Dermis microvascular lymphatic vessel endothelial cell (primary cell): ENCODE measurements at regions not wholly inside any gene's neighbourhood (a gene's known extent, or its start where the extent isn't known, plus 50 kb on each side); places are given as distances from the start of the nearest gene placed in this dataset.
A peak's percentile ranks its signal among the peaks of the same experiment; 100 is the strongest.
"Not testable (repeated sequence)": the region's sequence is repeated elsewhere in the genome, so short reads cannot be mapped to it uniquely, and the experiment has no call there.

Experiments used
- DNase-seq, 2 donors: peaks; one replicate each; pipeline versions ENCODE4 v3.0.0 to v3.0.0-alpha.2; 2010; ENCODE audit warnings: low read depth in 2 of 2

DNA sequence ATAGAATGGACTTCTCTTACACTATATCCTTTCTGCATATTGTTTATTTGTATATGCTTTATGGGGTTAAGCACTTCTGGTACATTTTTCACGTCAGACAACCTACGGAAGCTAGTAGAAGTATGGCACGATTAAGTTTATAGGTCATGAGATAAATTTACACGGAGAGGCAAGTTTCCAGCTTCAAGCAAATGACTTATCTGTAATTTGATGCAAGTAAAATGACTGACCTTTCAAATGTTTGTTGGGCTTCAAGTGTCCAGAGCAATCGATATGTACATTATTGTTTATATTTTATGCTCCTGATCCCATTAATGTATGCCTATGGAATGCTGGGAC is 97.5 kb upstream of the EFEMP1 start:
- DNase-seq, result no peak

DNA sequence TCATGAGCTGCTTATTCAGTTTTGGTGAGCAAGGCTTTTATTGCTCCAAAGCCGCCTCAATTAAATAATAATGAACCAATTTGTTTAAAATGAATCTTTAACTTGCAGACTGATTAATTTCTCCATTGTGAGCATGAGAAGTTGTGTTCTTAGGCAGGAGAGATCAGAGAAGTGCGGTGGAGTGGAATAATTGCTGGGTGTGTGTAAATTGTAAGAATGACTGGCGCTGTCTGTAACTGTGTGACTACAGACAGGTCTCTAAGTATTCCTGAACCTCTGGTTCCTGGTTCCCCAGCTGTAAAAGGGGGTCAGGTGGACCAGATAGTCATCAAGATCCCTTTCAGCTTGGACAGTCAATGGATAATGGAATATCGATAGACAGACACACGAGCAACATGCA is 98.0 kb upstream of the EFEMP1 start:
- DNase-seq, result no peak

DNA sequence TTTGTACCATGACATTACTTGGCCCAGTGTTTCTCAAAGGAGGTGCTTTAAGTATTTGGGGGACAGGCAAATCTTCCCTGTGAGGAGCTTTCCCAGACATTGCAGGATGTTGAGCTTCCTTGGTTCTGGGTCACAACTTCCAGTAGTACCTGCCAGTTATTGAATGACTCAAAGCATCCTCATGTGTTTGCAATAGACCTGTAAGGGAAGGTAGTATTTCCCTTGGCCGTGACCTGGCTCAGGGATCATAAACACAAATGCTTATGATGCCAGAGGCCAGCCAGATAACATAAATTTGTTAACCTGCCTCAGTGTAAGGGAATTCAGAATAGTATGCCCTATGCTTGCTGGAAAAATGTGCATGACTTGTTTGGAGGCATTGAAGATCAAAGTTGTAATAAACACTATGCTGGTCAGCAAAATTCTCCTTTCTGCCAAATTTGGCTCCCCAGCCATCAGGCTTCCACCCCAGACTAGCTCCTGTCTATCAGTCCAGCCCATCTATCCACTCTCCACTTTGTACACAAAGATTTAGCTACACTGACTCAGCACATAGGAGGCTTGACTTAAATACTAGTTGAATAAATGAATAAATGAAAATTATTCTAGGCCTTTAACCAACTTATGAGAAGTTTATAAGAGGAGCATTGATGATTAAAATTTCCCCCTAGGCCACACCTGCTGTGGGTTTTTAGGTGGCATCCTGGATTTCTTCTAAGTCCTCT is 102.0 kb upstream of the EFEMP1 start:
- peak in 1 of 2 donors; percentile 54 for DNase-seq

- no peak for DNase-seq
Observed at GRCh38 chr2:56026828-56027227, 103.2 kb upstream of the EFEMP1 start.

DNA sequence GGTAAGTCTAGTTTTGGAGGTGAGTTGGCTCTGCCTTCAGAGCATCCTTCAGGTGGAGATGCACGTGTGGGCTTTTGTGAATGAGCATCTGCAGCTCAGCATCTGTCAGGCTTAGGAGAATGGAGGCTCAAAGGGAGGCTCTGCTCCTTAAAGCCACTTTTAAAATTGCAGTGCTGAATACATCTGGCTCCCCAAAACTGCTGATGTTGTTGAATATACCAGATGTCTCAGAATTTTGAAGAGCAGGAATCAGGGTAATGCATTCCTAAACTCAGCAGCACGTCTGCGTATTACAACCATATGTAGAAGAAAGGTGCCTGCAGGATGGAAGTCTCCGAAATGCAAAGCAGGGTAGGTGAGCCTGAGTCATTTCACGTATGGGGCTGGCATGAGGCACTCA is 106.5 kb upstream of the EFEMP1 start:
- DNase-seq, result no peak

DNA sequence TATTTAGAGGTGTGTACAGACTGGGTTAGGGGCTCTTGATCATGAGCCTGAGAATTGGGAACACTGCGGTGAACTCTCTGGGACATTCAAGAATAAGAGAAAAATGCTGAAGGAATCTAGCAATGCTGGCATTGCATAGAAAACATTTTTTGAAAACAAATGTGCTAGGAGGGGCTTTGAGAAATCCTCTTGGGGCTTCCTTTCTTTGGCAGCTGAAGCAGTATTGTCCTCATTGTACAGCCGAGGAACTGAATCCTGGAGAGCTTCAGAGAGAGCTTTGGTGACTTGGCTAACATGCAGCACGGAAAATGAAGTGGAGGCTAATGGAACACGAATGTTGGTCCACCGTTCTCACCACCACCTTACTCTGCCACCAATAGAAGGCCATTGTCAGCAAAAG is 107.3 kb upstream of the EFEMP1 start:
- DNase-seq, result no peak

GRCh38 chr2:56034258-56034657 is 110.7 kb upstream of the EFEMP1 start:
- no peak for DNase-seq

DNA sequence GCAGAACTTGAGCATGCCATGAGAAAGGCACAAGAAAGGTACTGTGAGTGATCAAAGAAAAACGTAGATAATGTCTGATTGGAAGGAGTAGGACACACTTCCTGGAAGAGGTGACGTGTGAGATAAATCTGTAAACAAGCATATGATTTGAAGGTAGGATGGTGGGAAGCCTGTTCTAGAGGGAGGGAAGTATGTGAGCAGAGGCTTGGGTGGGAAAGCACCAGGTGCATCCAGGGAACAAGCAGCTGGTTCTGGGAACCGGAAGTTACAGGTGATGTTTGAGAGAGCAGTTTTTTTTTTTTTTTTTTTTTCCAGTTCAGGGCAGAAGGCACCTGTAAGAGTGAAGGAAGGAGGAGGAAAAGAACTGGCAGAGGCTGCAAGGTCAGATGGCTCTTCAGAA is 116.6 kb upstream of the EFEMP1 start:
- DNase-seq, result no peak

- no peak for DNase-seq
Observed at GRCh38 chr2:56040834-56041233, 117.3 kb upstream of the EFEMP1 start.

DNA sequence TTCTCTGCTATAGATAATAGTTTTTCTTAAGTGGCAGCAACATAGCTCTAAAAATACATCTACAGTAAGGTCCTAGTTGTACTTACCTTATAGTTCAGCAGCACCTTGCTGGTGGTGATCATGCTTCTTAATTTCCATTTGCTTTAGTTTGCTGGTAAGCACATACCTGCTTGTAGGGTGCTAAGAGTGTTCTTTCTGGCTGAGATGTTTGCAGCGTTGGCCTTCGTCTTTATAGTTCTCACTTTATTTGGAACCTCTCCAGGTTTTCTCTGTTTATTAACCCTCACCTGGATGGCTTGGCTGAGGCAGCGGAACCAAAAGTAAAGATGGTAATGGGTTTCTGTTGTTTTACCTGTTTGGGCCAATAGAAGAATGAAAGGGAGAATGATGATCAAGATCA is 123.6 kb upstream of the EFEMP1 start:
- no peak for DNase-seq

DNA sequence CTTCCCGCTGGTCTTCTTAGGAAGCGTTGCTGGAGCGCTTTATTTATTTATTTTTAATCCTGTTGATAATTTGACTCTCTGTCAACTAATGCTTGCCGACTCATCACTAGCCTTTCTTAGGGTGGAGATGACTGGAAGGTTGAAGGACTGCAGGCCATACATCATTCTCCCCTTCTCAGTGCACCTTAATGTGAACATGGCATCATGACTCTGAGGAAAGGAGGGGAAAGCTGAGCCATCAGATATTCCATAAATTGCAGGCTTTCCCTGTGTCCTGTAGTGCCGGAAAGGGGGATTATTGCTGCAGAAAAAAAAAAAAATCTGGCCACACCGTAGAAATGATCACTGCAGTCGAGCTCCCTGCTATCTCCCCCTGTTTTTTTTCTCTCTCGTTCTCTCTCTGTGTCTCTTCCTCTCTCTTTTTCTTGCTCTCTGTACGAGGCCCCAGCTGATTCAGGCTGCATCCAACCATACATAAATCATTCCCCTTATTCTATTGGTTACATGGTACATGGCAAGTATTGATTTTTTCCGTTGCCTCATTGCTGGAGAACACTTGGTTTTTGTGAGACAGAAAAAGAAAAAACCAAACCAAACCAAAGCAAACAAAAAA is 125.8 kb upstream of the EFEMP1 start:
- no peak for DNase-seq

- DNase-seq, result no peak
Observed at GRCh38 chr2:56053679-56054078, 130.1 kb upstream of the EFEMP1 start.

DNA sequence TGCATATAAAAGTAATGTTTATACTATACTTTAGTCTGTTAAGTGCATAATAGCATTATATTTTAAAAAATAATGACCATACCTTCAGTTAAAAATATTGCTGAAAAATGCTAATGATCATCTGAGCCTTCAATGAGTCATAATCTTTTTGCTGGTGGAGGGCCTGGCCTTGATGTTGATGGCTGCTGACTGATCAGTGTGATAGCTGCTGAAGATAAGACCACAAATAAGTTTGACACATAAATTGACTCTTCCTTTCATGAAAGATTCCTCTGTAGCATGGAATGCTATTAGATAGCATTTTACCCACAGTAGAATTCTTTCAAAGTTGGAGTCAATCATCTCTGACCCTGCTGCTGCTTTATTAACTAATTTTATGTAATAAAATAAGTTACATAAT is 128.4 kb upstream of the CCDC85A start:
- no peak for DNase-seq

GRCh38 chr2:56061327-56061726 is 122.5 kb upstream of the CCDC85A start:
- DNase-seq, result not testable (repeated sequence)

DNA sequence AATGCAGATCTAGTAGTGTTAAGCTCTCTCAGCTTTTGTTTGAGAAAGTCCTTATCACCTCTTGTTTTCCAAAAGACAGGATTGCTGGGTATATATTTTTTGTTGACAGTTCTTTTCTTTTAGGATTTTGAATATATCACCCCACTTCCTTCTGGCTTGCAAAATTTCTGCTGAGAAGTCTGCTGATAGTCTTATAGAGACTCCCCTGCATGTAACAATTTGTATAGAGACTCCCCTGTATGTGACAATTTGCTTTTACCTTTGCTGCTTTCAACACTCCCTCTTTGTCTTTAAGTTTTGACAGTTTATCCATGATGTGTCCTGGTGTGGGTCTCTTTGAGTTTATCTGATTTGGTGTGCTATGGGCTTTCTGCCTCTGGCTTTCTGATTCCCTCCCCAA is 115.0 kb upstream of the CCDC85A start:
- no peak for DNase-seq

DNA sequence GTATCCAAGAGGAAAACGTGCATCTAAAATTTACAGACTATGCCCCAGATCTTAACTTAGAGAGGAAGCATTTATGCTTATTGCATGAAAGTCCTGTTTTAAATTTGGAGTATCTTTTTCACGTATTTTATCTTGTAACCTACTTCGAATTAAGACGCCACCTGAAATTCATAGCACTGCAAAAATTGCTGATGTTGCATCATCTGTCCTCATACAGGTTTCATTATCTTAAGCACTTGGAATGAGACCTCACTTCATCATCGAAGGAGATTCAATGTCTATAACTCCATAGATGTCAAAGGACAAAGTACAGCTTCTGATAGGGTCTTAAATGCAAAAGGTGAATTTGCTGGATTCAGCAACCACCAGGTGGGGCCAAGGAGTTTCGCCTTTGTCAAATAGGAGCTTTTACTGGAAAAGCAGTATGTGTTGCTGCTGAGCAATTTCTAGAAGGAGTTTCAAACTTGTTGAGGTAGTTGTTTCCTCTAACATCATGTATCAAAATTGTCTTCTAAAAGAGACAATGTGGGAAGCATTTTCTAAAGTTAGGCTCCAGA is 106.4 kb upstream of the CCDC85A start:
- peak; percentile 21 to 48 for DNase-seq

DNA sequence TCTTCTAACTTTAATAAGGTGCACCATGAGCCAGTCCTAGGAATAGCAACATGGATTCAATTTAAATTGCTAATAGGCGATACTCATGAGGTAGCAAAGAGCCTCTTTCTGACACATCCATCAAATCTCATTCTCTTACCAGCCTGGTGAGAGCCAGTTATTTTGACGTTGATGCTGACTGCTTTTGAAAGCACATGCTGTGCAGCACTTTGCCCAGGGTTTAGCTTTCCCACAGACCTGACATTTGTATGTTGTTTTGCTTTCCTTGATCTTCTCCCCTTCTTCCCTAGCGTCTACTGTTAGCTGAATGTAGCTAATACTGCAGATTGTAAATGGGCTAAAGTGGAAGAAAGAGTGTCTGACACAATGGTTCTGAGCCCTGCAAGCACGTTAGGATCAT is 101.1 kb upstream of the CCDC85A start:
- DNase-seq, result no peak

DNA sequence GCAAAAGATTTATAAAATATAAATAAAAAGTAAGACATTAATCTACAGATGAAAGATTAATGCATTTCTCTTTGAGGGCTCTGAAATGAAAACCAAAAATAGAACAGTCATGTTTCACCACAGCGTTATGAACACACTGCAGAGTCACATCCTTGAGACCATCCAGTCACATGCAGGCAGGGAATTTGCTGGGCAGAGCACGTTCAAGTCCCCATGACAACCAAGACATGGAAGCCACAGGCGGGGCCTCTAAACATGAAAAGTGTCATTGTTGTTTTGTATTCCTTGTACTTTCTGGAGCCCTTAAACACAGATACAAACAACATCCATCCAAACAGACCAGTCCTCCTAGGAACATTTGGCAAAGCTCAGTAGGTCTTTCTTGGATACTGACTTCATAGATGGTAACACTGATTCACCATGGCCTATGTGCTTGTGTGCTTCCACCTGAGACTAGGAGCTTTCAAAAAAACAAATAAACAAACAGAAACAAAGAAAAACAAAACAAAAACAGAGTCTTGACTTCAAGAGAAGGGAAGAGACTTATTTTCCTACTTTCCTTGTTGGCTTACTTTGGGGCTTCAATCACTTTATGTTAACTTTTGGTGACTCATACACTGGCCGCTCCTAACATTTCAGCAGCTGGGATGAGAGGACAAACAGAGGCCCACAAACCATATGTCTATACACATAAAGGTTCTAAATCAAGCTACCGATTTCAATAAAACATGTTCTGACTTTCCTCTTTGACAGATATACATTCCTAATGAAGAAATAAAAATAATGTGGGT is 99.5 kb upstream of the CCDC85A start:
- DNase-seq, result no peak

- no peak for DNase-seq
Observed at GRCh38 chr2:56086336-56086735, 97.5 kb upstream of the CCDC85A start.

- DNase-seq, result no peak
Observed at GRCh38 chr2:56088411-56088810, 95.4 kb upstream of the CCDC85A start.

- no peak for DNase-seq
Observed at GRCh38 chr2:56089931-56090330, 93.9 kb upstream of the CCDC85A start.

- DNase-seq, result peak in 1 of 2 donors; percentile 22
Observed at GRCh38 chr2:56099963-56100362, 83.8 kb upstream of the CCDC85A start.
